OCI-LY7 (cell line): ENCODE measurements at regions not wholly inside any gene's neighbourhood (a gene's known extent, or its start where the extent isn't known, plus 50 kb on each side); places are given as distances from the start of the nearest gene placed in this dataset.

Source experiments
- BruUV-seq: library from RNA; stranded (reverse); fragments of 400-500 nt; replicated peaks from 2 replicates; lab custom pipeline; 2021; lab: Mats Ljungman, UMichigan
- CTCF ChIA-PET: fragments of 300-600 bp; sonication (Branson Sonifier 250); formaldehyde crosslinking; loops from one replicate; lab custom pipeline; 2022; ENCODE audit warnings: antibody characterized with exemption; ENCODE audit not compliant: unreplicated experiment; lab: Charles Lee
- POLR2A ChIA-PET: fragments of 300-600 bp; sonication (Branson Sonifier 250); formaldehyde crosslinking; loops from one replicate; lab custom pipeline; 2022; ENCODE audit warnings: antibody characterized with exemption; lab: Charles Lee
- DNase-seq: peaks from one replicate; pipeline ENCODE4 v3.0.0-alpha.2; 2015; ENCODE audit warnings: low spot score
- H2AFZ ChIP-seq: fragments of 200-600 bp; sonication (generic), shearing (Covaris generic); 2 replicates; pipeline ENCODE4 v1.6.1; 2014; ENCODE audit warnings: mild to moderate bottlenecking, antibody characterized with exemption, low read length, moderate library complexity
- H3K27ac ChIP-seq: fragments of 200-600 bp; sonication (generic); 2 replicates; pipeline ENCODE4 v1.5.1; 2014; ENCODE audit warnings: mixed run types, low read depth, mild to moderate bottlenecking, moderate library complexity, low read length, inconsistent platforms; ENCODE audit not compliant: poor library complexity, severe bottlenecking
- H3K36me3 ChIP-seq: fragments of 200-600 bp; sonication (generic); 2 replicates; pipeline ENCODE4 v1.6.1; 2014; ENCODE audit warnings: mild to moderate bottlenecking, antibody characterized with exemption, low read length, moderate library complexity, mixed read lengths; ENCODE audit not compliant: insufficient read depth
- H3K4me1 ChIP-seq: fragments of 200-600 bp; sonication (generic); 2 replicates; pipeline ENCODE4 v1.5.1; 2014; ENCODE audit warnings: mild to moderate bottlenecking, low read length; ENCODE audit not compliant: insufficient read depth, poor library complexity, severe bottlenecking
- H3K4me2 ChIP-seq: fragments of 200-600 bp; sonication (generic); 2 replicates; pipeline ENCODE4 v1.6.1; 2014; ENCODE audit warnings: mild to moderate bottlenecking, low read length
- H3K4me3 ChIP-seq: fragments of 200-600 bp; sonication (generic); 2 replicates; pipeline ENCODE4 v1.5.1; 2014; ENCODE audit warnings: mild to moderate bottlenecking, low read depth, low read length; ENCODE audit not compliant: poor library complexity, severe bottlenecking
- H3K79me2 ChIP-seq: fragments of 200-600 bp; sonication (generic); 2 replicates; pipeline ENCODE4 v1.6.1; 2016; ENCODE audit warnings: low read depth, mild to moderate bottlenecking, low read length, moderate library complexity, mixed read lengths; ENCODE audit not compliant: insufficient read depth
- H3K9me2 ChIP-seq: fragments of 200-600 bp; sonication (generic); 2 replicates; pipeline ENCODE4 v1.6.1; 2016; ENCODE audit warnings: mild to moderate bottlenecking, low read length, mixed read lengths; ENCODE audit not compliant: insufficient read depth
- H3K9me3 ChIP-seq: fragments of 200-600 bp; sonication (generic); 2 replicates; pipeline ENCODE4 v1.6.1; 2014; ENCODE audit warnings: mild to moderate bottlenecking, mixed run types, low read length, mixed read lengths
- H4K20me1 ChIP-seq: fragments of 200-600 bp; sonication (generic); 2 replicates; pipeline ENCODE4 v1.6.1; 2014; ENCODE audit warnings: mild to moderate bottlenecking, antibody characterized with exemption, low read length, moderate library complexity, mixed read lengths; ENCODE audit not compliant: insufficient read depth
- EZH2phosphoT487 ChIP-seq: fragments of 200-600 bp; sonication (generic); IDR thresholded peaks from 2 replicates; pipeline ENCODE4 v1.6.1; 2018; ENCODE audit warnings: low read depth, borderline replicate concordance, mild to moderate bottlenecking, mixed run types, antibody characterized with exemption, low read length, moderate library complexity, mixed read lengths
- intact Hi-C: fragments of 100-400 bp; cut with micrococcal nuclease; formaldehyde crosslinking; loops from one replicate; pipeline ENCODE4 v1.10.0; 2022; ENCODE audit not compliant: unreplicated experiment
- TF ChIP-seq, protein P1 (sequence below): fragments of 200-600 bp; sonication (generic); conservative IDR thresholded peaks from 2 replicates; pipeline ENCODE4 v1.5.1; 2014; ENCODE audit warnings: mild to moderate bottlenecking, antibody characterized with exemption, low read length, moderate library complexity, mixed read lengths

DNA sequence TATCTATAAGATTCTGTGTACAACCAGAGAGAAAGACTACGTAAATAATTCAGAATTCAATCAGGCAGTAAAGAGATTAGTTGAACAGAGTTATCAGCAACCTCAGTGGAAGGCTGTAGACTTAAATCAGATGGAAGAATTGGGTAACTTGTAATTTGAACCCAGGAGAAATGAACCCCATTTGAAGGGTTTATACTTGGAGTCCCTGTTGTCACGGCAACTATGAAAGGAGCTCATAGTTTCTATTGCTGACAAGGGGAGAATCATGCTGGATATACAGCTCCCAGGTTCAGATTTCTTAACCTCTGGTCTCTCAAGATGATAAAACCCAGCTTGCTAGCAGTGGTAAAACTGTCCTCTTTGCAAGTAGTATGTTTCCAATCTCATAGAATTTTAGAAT is 54.4 kb upstream of the BMP4 start:
- H3K4me1 ChIP-seq = no peaks in the 10 kb centered on the region
- no peaks in the 10 kb centered on the region for H3K79me2 ChIP-seq
- TF ChIP-seq, protein P1, sequence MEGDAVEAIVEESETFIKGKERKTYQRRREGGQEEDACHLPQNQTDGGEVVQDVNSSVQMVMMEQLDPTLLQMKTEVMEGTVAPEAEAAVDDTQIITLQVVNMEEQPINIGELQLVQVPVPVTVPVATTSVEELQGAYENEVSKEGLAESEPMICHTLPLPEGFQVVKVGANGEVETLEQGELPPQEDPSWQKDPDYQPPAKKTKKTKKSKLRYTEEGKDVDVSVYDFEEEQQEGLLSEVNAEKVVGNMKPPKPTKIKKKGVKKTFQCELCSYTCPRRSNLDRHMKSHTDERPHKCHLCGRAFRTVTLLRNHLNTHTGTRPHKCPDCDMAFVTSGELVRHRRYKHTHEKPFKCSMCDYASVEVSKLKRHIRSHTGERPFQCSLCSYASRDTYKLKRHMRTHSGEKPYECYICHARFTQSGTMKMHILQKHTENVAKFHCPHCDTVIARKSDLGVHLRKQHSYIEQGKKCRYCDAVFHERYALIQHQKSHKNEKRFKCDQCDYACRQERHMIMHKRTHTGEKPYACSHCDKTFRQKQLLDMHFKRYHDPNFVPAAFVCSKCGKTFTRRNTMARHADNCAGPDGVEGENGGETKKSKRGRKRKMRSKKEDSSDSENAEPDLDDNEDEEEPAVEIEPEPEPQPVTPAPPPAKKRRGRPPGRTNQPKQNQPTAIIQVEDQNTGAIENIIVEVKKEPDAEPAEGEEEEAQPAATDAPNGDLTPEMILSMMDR = no peak
- TF ChIP-seq EZH2phosphoT487 = no peak
- H4K20me1 ChIP-seq = no peaks in the 10 kb centered on the region
- no TSS peak for BruUV-seq
- no peak overlapping the region for H3K4me3 ChIP-seq
- H3K36me3 ChIP-seq = no peaks in the 10 kb centered on the region
- CTCF ChIA-PET = no interaction called here
- no peak overlapping the region for H2AFZ ChIP-seq
- H3K27ac ChIP-seq = no peak overlapping the region
- no peaks in the 10 kb centered on the region for H3K9me3 ChIP-seq
- intact Hi-C loops = no loop called here
- POLR2A ChIA-PET = no interaction called here
- no peaks in the 10 kb centered on the region for H3K9me2 ChIP-seq
- H3K4me2 ChIP-seq = no peak overlapping the region
- DNase-seq = no peak

DNA sequence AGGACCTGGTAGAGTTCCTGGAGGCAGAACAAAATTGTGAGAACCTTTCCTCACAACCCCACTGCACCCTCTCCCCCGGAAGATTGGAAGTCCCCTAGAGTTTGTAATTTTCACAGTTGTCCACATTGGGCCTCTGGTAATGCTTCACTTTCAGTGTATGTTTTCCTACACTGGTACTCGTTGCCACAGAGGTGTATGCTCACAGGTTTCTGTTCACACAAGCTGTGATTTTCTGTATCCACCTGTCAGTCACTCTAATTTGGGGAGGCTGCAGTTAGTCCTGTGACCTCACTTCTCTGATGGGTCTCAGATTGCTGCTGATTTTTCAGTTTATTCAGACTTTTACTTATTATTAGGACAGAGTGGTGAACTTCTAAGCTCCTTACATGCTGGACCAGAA is 66.4 kb upstream of the BMP4 start:
- ChIA-PET POLR2A (no interaction called here), CTCF (no interaction called here)
- Histone ChIP-seq H3K4me2 (no peak overlapping the region), H4K20me1 (no peaks in the 10 kb centered on the region), H3K4me3 (no peak overlapping the region), H3K9me2 (no peaks in the 10 kb centered on the region), H3K9me3 (no peaks in the 10 kb centered on the region), H2AFZ (no peak overlapping the region), H3K79me2 (no peaks in the 10 kb centered on the region), H3K36me3 (no peaks in the 10 kb centered on the region), H3K4me1 (no peaks in the 10 kb centered on the region), H3K27ac (no peak overlapping the region)
- no peak for TF ChIP-seq EZH2phosphoT487
- TF ChIP-seq, protein P1 = no peak
- no peak for DNase-seq
- intact Hi-C loops = no loop called here
- no TSS peak for BruUV-seq

DNA sequence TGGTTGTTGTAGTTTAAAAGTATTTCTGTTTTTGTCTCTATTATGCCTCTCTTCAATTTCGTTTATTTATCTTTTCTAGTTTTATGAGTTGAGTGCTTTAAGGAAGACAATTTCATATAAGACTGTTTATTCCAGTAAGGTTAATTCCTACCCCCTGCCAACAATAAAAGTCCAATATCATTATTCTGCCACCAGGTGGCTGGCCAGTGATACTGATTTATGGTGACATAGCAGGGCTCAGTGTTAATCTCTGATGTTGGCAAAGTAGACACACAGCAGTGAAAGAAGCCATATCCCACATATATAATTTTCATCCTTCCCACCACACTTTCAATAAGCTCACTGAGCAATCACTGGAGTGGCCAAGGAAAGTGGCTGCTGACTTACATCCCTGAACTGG is 69.0 kb upstream of the BMP4 start:
- POLR2A ChIA-PET = no interaction called here
- no peaks in the 10 kb centered on the region for H3K79me2 ChIP-seq
- TF ChIP-seq, protein P1 = peak; percentile 71
- TF ChIP-seq EZH2phosphoT487 = no peak
- CTCF ChIA-PET = no interaction called here
- intact Hi-C loops = no loop called here
- H4K20me1 ChIP-seq = no peaks in the 10 kb centered on the region
- peak; percentile 10 for DNase-seq
- H3K9me3 ChIP-seq = no peaks in the 10 kb centered on the region
- no TSS peak for BruUV-seq
- no peak overlapping the region for H3K27ac ChIP-seq
- no peak overlapping the region for H3K4me2 ChIP-seq
- no peaks in the 10 kb centered on the region for H3K9me2 ChIP-seq
- no peaks in the 10 kb centered on the region for H3K4me1 ChIP-seq
- no peaks in the 10 kb centered on the region for H3K36me3 ChIP-seq
- H3K4me3 ChIP-seq = no peak overlapping the region
- no peak overlapping the region for H2AFZ ChIP-seq
